K562 (cell line): ENCODE measurements at regions not wholly inside any gene's neighbourhood (a gene's known extent, or its start where the extent isn't known, plus 50 kb on each side); places are given as distances from the start of the nearest gene placed in this dataset.

Experiments
- CTCF ChIP-seq, 3 experiments: IDR thresholded peaks in 2 of 3; conservative IDR thresholded peaks in 1 of 3; 2 replicates each; pipeline ENCODE4 v1.5.1; 2011 to 2012; ENCODE audit warnings: low read length in 3 of 3, mild to moderate bottlenecking in 3 of 3, control low read depth in 2 of 3, improper control_type of control experiment in 1 of 3, inconsistent platforms in 1 of 3, low read depth in 1 of 3, mixed read lengths in 1 of 3, moderate library complexity in 1 of 3; ENCODE audit not compliant: insufficient read depth in 2 of 3
- EHMT2 ChIP-seq: fragments of 450-650 bp; IDR thresholded peaks from 2 replicates; pipeline ENCODE4 v1.6.1; 2018; ENCODE audit warnings: antibody characterized with exemption
- HDAC1 ChIP-seq, 2 experiments: fragments of 450-650 bp; IDR thresholded peaks; 2 replicates each; pipeline ENCODE4 v1.6.1; 2016 to 2017; ENCODE audit warnings: inconsistent platforms in 1 of 2, mild to moderate bottlenecking in 1 of 2, moderate library complexity in 1 of 2
- KAT8 ChIP-seq: fragments of 450-650 bp; IDR thresholded peaks from 2 replicates; pipeline ENCODE4 v1.6.1; 2016; ENCODE audit warnings: low read depth, mild to moderate bottlenecking
- POLR2A ChIP-seq: fragments of 450-650 bp; conservative IDR thresholded peaks from 2 replicates; pipeline ENCODE4 v1.6.1; 2016
- PTBP1 ChIP-seq: fragments of 200-400 bp; formaldehyde crosslinking; IDR thresholded peaks from 2 replicates; pipeline ENCODE4 v1.6.1; 2017; ENCODE audit warnings: low read depth, low read length
- RAD51 ChIP-seq: fragments of 450-650 bp; IDR thresholded peaks from 2 replicates; pipeline ENCODE4 v1.7.1; 2016; ENCODE audit warnings: low read depth, mild to moderate bottlenecking, borderline replicate concordance
- REST ChIP-seq, 2 experiments: fragments of 450-650 bp; formaldehyde crosslinking in 1 of 2; IDR thresholded peaks; 2 replicates each; pipeline versions ENCODE4 v1.4.0 to v1.6.1; 2014 to 2020; ENCODE audit warnings: mild to moderate bottlenecking in 2 of 2, borderline replicate concordance in 1 of 2, low read depth in 1 of 2
- RFX5 ChIP-seq: IDR thresholded peaks from 2 replicates; pipeline ENCODE4 v1.6.1; 2011; ENCODE audit warnings: low read depth, mild to moderate bottlenecking, improper control_type of control experiment, low read length
- U2AF1 ChIP-seq: fragments of 200-400 bp; formaldehyde crosslinking; optimal IDR thresholded peaks from 2 replicates; pipeline ENCODE3; 2017; ENCODE audit warnings: mild to moderate bottlenecking, low read depth, low read length, moderate library complexity
- ZNF354B ChIP-seq: fragments of 250-450 bp; sonication (Bioruptor Pico); IDR thresholded peaks from 2 replicates; pipeline ENCODE4 v1.4.0; 2020
- TF ChIP-seq, protein P1 (sequence below): fragments of 450-650 bp; IDR thresholded peaks from 2 replicates; pipeline ENCODE4 v1.6.1; 2016; ENCODE audit warnings: low read depth

- TF ChIP-seq REST (IDR thresholded peaks at IDR 0.05; ENCODE audit: borderline replicate concordance) (no peak), REST (CRISPR knock-in tag; IDR thresholded peaks at IDR 0.05; ENCODE audit: low read depth) (no peak), EHMT2 (no peak), HDAC1 (IDR thresholded peaks at IDR 0.05) (no peak), RAD51 (no peak), ZNF354B (CRISPR knock-in tag) (no peak), PTBP1 (no peak), POLR2A (no peak), CTCF (IDR thresholded peaks at IDR 0.05 in 2 of 3, conservative IDR thresholded peaks at IDR 0.05 in 1 of 3; ENCODE audit: insufficient read depth in 2 of 3, low read depth in 1 of 3, low read length in 3 of 3) (no peak), KAT8 (no peak), U2AF1 (no peak), RFX5 (no peak)
- TF ChIP-seq, protein P1, sequence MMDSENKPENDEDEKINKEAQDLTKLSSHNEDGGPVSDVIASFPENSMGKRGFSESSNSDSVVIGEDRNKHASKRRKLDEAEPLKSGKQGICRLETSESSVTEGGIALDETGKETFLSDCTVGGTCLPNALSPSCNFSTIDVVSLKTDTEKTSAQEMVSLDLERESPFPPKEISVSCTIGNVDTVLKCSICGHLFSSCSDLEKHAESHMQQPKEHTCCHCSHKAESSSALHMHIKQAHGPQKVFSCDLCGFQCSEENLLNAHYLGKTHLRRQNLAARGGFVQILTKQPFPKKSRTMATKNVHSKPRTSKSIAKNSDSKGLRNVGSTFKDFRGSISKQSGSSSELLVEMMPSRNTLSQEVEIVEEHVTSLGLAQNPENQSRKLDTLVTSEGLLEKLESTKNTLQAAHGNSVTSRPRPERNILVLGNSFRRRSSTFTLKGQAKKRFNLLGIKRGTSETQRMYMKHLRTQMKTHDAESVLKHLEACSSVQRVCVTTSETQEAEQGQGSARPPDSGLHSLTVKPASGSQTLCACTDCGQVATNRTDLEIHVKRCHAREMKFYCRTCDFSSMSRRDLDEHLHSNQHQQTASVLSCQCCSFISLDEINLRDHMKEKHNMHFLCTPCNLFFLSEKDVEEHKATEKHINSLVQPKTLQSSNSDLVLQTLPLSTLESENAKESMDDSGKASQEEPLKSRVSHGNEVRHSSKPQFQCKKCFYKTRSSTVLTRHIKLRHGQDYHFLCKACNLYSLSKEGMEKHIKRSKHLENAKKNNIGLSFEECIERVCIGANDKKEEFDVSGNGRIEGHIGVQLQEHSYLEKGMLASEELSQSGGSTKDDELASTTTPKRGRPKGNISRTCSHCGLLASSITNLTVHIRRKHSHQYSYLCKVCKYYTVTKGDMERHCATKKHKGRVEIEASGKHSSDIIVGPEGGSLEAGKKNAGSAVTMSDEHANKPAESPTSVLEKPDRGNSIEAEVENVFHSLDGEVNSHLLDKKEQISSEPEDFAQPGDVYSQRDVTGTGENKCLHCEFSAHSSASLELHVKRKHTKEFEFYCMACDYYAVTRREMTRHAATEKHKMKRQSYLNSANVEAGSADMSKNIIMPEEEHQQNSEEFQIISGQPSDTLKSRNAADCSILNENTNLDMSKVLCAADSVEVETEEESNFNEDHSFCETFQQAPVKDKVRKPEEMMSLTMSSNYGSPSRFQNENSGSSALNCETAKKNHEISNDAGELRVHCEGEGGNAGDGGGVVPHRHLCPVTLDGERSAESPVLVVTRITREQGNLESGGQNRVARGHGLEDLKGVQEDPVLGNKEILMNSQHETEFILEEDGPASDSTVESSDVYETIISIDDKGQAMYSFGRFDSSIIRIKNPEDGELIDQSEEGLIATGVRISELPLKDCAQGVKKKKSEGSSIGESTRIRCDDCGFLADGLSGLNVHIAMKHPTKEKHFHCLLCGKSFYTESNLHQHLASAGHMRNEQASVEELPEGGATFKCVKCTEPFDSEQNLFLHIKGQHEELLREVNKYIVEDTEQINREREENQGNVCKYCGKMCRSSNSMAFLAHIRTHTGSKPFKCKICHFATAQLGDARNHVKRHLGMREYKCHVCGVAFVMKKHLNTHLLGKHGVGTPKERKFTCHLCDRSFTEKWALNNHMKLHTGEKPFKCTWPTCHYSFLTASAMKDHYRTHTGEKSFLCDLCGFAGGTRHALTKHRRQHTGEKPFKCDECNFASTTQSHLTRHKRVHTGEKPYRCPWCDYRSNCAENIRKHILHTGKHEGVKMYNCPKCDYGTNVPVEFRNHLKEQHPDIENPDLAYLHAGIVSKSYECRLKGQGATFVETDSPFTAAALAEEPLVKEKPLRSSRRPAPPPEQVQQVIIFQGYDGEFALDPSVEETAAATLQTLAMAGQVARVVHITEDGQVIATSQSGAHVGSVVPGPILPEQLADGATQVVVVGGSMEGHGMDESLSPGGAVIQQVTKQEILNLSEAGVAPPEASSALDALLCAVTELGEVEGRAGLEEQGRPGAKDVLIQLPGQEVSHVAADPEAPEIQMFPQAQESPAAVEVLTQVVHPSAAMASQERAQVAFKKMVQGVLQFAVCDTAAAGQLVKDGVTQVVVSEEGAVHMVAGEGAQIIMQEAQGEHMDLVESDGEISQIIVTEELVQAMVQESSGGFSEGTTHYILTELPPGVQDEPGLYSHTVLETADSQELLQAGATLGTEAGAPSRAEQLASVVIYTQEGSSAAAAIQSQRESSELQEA = no peak
These were observed 288.2 kb upstream of the CTSO start for GRCh38 chr4:156241896-156242295.
